ENCODE measurements at regions not wholly inside any gene's neighbourhood (a gene's known extent, or its start where the extent isn't known, plus 50 kb on each side); places are given as distances from the start of the nearest gene placed in this dataset.

DNA sequence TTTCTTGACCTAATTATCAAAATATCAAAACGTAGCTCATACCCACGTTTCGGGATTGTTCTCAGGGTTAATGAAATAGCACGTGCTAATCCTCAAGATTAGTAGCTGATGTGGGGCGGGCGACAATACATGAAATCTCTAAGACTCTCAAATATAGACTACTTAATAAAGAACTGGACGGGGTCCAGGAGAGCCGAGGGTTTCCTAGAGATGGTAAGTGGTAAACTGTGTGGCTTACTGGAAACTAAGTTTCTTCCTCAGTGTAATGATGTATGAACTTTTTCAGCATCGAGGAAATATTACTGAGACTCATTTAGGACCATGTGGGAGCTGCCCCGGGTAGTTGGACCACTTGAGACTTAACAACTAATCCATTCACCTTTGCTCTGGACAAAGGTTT lies 453.3 kb upstream of the SALL3 start:
- ChIA-PET CTCF (no interaction called here), POLR2A (no interaction called here)

DNA sequence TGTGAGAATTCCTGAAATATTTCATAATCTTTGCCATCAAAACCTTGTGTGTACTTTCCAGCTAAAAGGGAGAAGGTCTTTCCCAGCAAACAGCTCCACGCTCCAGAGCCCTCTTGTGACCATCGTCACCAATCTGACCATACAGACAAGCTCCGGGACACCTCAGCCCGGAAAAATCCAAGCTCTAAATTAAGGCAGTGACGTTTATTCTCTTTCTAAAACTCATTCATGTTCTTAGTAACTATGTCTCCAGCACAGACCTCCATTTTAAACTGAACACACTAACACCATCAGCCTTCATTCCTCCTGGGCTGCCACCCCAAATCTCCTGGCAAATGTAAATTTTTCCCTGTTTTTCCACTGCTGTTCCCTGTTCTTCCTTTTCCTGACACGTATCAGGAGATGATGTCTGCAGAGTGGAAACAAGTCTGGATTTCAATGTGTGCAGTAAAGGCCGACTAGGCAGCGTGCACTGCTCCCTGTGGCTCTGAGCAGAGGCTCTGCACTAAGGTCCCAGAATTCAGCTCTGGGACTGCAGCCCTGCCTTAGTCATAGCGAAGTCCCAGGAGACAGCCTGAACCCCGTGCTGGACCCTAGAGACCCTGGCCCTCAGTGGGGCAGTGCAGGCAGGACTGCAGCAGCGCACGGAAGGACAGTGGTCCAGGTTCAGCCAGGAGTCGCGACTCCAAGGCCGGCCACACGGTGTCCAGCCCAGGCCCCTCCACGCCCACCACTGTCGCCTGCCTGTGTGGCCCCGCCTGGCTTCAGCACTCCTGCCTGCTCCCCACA lies 452.5 kb upstream of the SALL3 start:
- ChIA-PET POLR2A (no interaction called here), CTCF (no interaction called here)

DNA sequence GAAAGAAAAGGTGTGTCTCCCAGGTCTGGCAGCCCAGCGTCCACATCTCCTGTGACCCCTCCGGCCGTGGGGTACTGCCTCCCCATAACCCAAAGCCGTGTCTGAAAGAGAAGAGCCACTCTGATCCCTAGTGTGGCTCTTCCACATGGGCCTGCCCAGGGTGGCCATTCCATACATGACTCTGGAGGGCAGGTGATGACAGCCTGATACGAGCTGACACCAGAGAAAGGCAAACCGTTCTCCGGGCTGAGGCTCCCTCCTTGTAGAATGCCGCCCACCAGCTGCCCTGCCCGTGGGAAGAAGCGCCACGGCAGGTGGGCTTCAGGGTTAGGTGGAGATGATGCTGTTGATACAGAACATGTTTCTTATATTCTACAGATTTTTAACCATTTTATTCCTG lies 451.6 kb upstream of the SALL3 start:
- CTCF ChIA-PET, result no interaction called here
- POLR2A ChIA-PET, result no interaction called here

DNA sequence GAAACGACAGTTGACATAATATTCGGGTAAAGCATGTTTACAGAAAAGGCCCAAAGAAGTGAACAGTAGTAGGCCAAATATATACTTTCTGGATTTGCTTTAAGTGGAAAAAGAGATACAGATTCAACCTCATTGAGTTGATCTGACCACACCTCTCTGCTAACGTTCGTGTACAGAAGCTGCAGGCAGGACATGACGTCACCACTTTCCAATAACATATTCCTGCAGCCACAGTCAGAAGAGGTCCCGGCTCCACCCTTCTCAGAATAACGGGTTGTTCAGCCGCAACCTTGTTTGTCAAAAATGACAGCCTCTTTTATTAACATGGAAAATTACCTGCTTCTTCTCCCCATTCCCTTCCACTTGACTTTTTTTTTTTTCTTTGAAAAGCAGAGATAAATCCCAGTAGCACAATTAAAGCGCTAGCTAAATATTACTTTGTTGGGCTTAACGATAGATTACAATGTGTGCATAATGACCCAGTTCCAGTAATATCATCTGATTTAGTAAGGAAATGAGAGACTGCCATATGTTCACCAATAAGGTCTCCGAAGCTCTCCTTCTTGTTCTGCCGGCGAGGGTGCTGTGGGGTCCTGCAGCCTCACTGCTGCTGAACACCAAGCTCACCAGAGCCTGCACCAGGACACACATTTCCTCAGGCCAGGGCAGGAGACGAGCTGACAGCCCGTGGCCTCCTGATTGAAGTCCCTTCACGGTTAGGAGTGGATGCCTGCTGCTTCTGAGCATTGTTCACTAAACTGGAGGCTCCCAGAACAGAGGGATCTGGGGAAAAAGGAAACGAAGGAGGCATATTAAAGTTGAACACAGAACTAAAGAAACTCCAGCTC lies 451.0 kb upstream of the SALL3 start:
- ChIA-PET CTCF (interaction anchor here (1.1 kb wide), 1 partner anchor 47 kb away, joined by 3 read pairs; no protein-coding TSS in a partner anchor), POLR2A (no interaction called here)

DNA sequence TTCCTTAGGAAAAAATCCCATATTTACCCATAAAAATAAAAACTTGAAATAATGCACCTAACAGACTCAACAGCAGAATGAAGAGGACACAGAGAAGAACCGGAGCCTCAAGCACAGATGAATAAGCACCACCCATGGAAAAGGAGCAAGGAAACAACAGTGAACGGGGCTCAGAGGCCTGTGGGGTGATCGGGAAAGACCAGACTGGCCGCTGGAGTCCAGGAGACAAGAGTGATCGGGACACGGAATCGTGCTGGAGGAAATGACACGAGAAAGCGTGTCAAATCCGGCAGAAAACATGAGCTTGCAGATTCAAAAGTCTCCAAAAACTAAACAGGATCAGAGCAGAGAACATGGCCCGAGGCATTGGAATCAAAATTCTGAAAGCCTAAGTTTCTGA lies 448.0 kb upstream of the SALL3 start:
- POLR2A ChIA-PET, result no interaction called here
- CTCF ChIA-PET, result no interaction called here

DNA sequence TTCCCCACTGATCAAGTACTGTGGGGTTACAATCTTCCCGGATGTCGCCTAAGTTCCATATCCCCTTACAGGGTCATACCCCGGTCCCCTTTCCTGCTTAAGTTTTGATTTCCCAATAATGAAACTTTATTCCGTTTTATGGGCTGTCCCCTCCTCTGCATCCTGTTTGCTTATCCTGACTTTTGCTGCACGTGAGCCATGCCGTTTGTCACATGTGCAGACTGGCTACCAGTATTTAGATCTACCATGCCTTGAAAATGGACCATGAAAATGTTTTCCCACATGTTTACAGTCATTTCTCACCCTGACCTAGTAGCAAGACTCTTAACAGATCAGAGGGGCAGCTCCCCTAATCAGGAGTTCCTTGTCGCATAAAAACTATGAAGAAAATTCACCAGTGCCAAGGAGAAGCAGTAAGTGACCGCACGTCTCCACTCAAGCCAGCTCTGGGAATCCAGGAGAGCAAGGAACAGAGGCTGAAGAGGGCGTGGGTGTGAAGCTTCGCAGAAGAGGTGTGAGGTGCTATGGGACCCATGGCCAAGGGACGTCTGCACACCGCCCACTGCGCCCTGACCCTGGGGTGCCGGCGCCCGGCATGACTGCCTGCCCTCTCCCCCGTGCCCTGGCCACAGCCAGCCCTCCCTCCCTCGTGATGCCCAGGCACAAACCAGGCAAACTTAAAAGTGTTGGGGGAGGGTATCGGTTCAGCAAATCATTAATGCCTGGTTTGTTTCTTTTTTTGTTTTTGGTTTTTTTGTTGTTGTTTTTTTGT lies 440.8 kb upstream of the SALL3 start:
- ChIA-PET CTCF (no interaction called here), POLR2A (no interaction called here)

DNA sequence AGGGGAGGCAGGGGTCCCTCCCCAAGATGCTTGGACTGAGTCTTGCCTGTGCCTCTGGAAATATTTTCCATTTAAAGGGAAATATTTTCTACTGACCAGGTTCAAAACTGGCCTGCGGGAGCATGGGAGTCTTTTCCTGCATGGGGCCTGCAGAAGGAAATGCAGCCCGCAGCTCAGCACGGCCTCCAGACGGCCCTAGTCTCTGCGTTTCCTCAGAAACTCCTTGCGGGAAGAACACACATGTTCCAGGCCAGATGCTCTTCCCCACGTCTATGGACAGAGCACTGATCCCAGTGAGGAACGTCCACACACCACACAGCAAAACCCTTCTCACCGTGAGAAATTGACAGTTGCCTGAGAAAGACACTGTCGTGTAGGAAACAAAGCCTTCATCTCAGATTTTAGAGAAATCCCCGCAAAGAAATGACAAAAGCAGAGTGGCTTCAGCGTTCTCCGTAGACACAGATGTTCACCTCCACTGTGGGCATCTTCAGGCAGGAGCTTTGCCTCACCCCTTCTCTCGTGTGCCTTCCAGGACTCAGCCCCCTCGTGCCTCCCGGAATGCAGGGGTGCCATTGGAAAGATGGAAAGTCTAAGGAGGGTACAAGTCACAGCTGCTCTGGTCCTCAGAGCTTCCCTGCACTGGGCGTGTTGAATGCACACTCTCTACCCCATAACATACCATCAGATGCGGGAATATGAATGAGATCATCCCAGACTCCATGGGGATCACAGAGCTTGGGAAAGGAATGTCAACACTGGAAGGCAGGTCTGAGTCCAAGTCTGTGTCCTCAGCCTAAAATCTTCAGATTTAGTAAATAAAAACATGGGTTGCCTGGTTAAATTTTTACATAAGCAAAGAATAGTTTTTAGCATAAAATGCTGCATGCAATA lies 438.7 kb upstream of the SALL3 start:
- CTCF ChIA-PET, result no interaction called here

DNA sequence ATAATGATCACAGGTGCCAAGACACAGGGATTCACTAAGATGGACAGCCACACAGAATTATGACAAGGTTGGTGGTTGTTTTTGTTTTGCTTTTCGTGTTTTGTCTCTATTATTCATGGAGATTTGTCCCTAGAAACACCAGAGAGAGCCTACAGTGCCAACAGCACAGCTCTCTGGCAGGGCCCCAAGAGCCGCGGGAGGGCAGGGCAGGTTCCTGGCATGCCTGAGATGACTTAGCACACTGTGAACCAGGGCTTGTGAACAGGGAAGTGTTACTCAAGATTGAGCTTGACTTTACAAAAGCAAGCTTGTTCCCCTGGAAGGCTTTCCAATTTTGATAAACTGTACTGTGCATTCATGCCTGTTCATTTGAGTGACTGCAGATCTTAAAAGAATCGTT lies 437.4 kb upstream of the SALL3 start:
- POLR2A ChIA-PET, result no interaction called here
- CTCF ChIA-PET, result no interaction called here

More for the DNA sequence above, 438.7 kb upstream of the SALL3 start:
- POLR2A ChIA-PET, result no interaction called here

DNA sequence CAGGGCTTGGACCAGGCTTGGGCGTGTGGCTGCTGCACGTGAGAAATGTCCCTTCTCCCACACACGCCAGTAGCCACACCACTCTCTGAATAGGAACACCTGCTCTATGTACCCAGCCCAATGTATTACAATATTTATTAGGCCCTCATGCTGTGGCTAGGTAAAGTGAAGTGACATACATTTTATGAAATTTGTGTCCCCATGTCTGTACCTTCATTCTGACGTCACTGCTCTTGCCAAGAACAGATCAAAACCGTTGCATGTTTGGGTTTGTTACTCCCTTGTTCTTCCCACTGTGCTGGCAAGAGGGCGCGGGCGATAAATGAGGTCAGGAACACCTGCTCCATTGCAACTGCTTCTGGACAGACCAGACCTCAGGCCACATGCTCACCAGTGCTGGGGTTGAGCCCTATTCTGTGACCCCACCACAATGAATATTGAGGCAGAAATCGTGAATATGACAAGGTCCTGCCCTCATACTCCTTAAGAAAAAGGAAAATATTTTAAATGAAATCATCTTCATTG lies 436.4 kb upstream of the SALL3 start:
- ChIA-PET CTCF (interaction anchor here (0.5 kb wide), 1 partner anchor 465 kb away, joined by 3 read pairs; no protein-coding TSS in a partner anchor), POLR2A (no interaction called here)

DNA sequence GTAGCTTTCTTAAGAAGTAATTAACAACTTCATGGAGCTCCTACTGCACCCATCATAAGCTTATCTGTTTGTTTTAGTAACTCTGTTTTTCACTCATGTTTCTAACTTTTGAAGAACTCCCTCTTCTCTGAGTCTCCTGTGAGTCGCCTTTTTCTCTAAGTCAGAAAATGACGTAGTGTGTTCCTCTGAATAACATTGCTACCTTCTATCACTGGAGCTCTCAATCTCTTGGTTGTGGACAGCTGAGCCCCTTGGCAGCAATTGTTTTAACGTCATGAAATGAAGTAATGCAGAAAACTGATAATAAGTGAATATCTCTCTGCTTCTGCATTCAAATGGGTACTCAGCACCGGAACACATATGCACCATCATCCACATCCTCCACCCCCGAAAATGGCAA lies 433.3 kb upstream of the SALL3 start:
- POLR2A ChIA-PET, result no interaction called here
- CTCF ChIA-PET, result no interaction called here

DNA sequence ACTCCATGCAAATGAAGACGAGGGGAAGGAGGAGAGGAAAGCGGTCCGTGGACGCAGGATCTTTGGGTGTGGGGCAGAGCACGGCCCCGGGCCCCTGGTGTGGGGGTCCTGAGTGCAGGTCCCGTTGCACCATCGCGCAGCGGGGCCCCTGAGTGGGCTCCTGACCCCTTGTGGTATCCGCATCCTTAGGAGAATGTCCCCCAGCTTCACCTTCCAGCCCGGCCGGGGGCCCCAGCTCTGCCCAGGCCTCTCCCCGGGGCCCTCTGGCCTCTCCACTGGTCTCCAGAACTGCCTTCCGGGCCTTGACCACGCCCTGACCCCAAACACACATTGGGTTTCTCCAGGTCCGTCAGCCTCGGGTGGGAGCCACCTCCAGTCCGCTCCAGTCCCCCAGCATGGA lies 431.8 kb upstream of the SALL3 start:
- ChIA-PET CTCF (no interaction called here), POLR2A (no interaction called here)

DNA sequence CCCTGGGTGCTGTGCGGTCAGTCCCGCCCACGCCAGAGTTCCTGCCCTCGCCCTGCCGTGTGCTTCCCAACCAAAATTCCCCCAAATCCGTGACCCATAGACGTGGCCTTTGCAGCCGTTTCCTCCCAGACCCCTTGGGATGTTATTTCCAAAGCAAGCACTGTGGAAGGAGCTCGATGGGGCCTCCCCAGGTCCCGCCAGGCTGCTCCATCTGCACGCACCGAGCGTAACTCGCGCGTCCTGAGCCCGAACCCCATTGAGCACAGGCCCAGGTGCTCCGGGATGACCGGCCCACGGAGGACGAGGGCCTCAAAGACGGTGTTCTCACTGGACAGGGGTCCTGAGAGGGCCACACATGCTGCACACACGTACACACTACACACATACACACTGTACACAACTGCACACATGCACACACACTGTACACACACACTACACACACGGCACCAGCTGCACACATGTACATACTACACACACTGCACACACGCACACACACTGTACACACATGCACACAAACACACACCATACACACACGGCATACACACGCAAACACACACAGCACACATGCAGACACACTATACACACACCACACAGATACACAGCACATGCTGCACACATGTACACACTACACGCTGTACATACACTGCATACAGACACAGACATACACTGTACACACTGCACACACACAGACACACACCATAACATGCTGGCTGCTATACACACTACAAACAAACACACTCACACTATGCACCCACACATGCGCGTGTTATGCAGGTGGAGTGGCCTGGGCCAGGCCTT lies 431.2 kb upstream of the SALL3 start:
- ChIA-PET CTCF (no interaction called here), POLR2A (no interaction called here)

DNA sequence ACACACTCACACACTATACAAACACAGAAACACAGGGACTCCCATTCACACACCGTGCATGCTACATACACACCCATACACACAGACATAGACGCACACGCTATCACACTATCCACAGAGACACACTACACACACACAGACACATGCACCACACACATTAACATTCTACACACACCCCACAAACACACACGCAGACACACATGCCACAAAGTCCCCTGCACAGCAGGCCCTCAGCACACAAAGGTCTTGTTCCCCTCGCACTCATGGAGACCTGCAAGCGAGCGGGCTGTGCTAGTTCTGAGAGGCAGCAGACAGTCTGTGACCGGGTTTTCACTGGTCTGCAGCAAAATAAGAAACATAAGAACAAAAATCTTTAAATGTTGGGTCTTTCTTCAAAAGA lies 429.6 kb upstream of the SALL3 start:
- POLR2A ChIA-PET, result no interaction called here
- CTCF ChIA-PET, result no interaction called here

DNA sequence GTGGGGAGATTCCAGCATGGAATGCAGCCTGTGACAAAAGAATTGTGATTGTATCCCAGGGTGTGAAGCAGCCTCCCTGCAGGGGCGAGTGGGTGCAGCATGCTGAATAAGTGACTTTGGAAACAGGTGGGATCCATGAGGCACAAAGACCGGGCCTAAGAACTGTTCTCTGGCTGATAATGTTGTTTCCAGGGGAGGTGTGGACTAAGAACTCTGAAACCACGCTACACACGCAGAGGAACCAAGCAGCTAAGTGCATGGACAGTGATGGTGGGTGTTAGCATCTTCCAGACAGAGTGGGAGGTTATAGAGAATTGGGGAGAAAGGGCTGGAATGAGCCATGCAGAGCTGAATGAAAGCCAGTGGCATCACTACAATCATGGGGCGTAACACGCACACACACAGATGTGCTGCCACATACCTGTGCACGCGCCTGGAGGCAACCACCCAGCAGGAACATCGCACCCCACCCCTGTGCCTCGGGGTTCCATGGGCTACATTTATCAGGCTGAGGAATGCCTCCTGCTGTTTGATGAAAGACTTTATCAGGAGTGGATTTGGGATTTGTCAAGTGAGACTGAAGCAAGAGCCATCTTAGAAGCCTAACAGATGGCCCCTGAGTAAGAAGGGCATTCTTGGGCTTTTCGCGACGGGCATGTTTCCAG lies 424.5 kb upstream of the SALL3 start:
- ChIA-PET POLR2A (no interaction called here), CTCF (no interaction called here)

DNA sequence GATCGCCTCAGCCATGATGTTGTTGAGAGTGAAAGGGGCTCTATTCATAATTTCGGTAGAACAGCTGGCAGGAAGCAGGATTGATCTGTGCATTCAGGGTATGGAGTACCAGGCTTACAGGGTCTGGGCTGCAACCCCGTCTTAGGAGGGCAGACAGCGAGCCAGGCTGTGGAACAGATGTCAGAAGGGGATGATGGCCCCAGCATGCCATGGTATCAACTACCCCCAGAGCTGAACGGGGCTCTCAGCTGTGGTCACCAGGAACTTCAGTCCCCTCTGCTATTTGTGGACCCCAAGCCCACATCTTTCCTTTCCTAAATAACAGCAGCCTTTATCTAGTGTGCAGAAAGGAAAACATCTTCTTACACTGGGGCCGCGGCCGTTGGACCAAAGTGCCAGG lies 422.2 kb upstream of the SALL3 start:
- POLR2A ChIA-PET, result no interaction called here

DNA sequence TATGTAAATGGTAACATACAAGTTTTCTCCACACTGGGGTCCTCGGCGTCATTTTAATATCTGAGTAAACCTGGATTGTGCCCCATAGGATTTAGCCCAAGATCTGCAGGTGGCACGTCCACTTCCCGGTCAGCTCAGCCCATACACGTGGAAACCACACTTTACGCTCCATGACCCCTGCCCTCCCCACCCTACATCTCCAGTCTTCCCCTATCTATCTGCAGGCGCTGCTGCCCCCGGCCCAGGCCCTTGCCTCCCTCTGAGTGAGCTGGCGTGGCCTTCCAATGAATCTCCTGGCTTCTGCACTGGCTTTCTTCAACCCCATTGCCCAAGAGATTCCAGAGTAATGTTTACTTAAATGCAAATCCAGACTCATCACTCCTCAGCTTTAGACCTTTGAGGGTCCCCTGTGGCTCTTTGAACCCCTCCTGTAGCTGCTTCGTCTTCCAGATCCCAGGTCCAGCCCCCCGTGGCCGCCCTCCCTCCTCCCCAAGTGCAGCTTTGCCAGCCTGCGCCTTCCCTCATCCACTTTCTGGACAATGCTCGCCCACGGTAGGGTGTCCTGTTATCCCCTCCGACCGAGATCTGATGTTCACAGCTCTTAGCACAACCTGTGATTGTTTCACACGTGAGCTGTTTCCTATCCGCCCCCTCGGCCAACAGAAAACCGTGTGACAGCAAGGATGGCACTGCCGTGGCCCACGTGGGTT lies 421.4 kb upstream of the SALL3 start:
- ChIA-PET POLR2A (no interaction called here), CTCF (no interaction called here)

More for the DNA sequence above, 422.2 kb upstream of the SALL3 start:
- CTCF ChIA-PET, result no interaction called here

DNA sequence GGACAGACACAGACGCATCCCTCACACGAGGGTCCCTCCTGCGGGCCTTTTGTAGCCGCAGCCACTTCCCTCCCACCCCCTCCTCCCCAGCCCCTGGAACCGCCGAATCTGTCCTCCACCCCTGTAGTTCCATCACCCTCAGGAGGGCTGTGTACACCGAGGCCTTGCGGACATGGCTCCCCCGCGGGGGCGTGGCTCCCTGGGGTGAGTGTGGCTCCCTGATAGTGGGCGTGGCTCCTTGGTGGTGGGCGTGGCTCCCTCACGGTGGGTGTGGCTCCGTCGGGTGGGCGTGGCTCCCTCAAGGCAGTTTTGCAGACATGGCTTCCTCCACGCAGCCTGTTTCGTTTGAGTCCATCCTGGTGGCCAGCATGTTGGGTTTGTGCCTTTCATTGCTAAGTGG lies 420.7 kb upstream of the SALL3 start:
- CTCF ChIA-PET, result no interaction called here
- POLR2A ChIA-PET, result no interaction called here

DNA sequence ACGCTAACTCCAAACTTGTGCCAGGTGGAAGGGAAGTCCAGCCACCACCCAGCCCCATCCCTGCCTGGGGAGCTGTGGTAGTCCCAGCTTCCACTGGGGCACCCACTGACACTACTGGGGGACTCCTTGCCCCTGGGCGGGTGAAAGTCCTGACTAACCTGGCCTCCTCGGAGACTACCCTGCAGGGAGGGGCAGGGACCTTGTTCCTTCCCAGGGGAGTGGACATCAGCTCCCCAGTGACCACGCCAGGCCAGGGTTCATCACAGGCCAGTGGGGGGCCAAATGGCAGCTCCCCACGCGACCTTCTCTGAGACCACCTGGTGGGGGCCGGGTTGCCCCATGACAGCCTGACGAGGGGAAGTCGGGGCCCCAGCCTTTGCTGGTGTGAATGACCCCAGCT lies 420.0 kb upstream of the SALL3 start:
- POLR2A ChIA-PET, result no interaction called here

More for the DNA sequence above, 420.0 kb upstream of the SALL3 start:
- CTCF ChIA-PET, result no interaction called here
